ENCODE measurements at regions not wholly inside any gene's neighbourhood (a gene's known extent, or its start where the extent isn't known, plus 50 kb on each side); places are given as distances from the start of the nearest gene placed in this dataset.

GRCh38 chr20:43862438-43862837 is 52.2 kb upstream of the TOX2 start:
- Histone ChIP-seq H3K36me3 (ENCODE audit: control insufficient read depth, insufficient read depth, low read length) (no peaks in the 10 kb centered on the region), H3K9me1 (ENCODE audit: insufficient read depth, low read length) (no peaks in the 10 kb centered on the region; the same call in 1 of the 2 replicates), H2AK5ac (ENCODE audit: low read depth, low read length) (no peak overlapping the region), H2BK20ac (ENCODE audit: low read depth, low read length) (no peak overlapping the region), H4K20me1 (ENCODE audit: insufficient read depth, low read length) (no peaks in the 10 kb centered on the region), H3K18ac (ENCODE audit: low read depth, low read length) (no peak overlapping the region), H3K27ac (ENCODE audit: insufficient read depth, low read length) (no peak overlapping the region), H3K56ac (ENCODE audit: extremely low read depth, insufficient read depth, low read length) (no peak overlapping the region), H4K8ac (ENCODE audit: low read depth in 2 of 2, low read length in 2 of 2) (no peak overlapping the region), H2AK9ac (replicated peaks; ENCODE audit: low read depth, low read length, poor library complexity) (no peak overlapping the region), H2AFZ (replicated peaks; ENCODE audit: low read length, poor library complexity) (no peak overlapping the region), H4K91ac (ENCODE audit: insufficient read depth, low read depth, low read length) (no peak overlapping the region), H4K5ac (ENCODE audit: low read depth, low read length) (no peak overlapping the region), H3K4me2 (ENCODE audit: low read depth, low read length) (no peak overlapping the region), H2BK120ac (ENCODE audit: low read depth, low read length) (no peak overlapping the region), H3K14ac (replicated peaks; ENCODE audit: low read depth, low read length) (no peak overlapping the region), H3K4me3 (ENCODE audit: insufficient read depth, low read depth, low read length) (no peak overlapping the region), H3K23ac (ENCODE audit: low read depth, low read length) (no peak overlapping the region), H3K4ac (ENCODE audit: low read depth, low read length) (no peak overlapping the region), H2BK15ac (ENCODE audit: low read depth, low read length) (no peak overlapping the region), H2BK5ac (ENCODE audit: low read depth, low read length, poor library complexity, severe bottlenecking) (no peak overlapping the region), H3K9me3 (ENCODE audit: control insufficient read depth, insufficient read depth, low read length) (no peaks in the 10 kb centered on the region), H3K27me3 (ENCODE audit: control insufficient read depth, insufficient read depth, low read length) (no peaks in the 10 kb centered on the region), H3K9ac (ENCODE audit: low read depth, low read length) (no peak overlapping the region), H3K4me1 (ENCODE audit: control insufficient read depth, insufficient read depth, low read length) (no peaks in the 10 kb centered on the region), H3K79me1 (ENCODE audit: low read depth in 1 of 2, low read length in 2 of 2) (no peaks in the 10 kb centered on the region)
- DNase-seq (no peak), ATAC-seq (ENCODE audit: low read depth) (no peak)
- dilution Hi-C loops (cut with HindIII; ENCODE audit: low sequenced_read_pairs, unreplicated experiment) (no loop called here), intact Hi-C loops (cut with micrococcal nuclease) (no loop called here), in situ Hi-C loops (cut with MboI; ENCODE audit: low sequenced_read_pairs) (no loop called here)
- TF ChIP-seq, protein P1, sequence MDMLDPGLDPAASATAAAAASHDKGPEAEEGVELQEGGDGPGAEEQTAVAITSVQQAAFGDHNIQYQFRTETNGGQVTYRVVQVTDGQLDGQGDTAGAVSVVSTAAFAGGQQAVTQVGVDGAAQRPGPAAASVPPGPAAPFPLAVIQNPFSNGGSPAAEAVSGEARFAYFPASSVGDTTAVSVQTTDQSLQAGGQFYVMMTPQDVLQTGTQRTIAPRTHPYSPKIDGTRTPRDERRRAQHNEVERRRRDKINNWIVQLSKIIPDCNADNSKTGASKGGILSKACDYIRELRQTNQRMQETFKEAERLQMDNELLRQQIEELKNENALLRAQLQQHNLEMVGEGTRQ (IDR thresholded peaks at IDR 0.05; ENCODE audit: low read depth, low read length): no peak
- TF ChIP-seq BHLHE40 (IDR thresholded peaks at IDR 0.05; ENCODE audit: low read depth, low read length): no peak
- no peak for TF ChIP-seq CEBPB (IDR thresholded peaks at IDR 0.05; ENCODE audit: low read depth, low read length)
- no peak for TF ChIP-seq FOS (IDR thresholded peaks at IDR 0.05; ENCODE audit: low read depth, low read length)
- TF ChIP-seq MAZ (IDR thresholded peaks at IDR 0.05; ENCODE audit: borderline replicate concordance, low read depth, low read length): no peak
- TF ChIP-seq, protein P2, sequence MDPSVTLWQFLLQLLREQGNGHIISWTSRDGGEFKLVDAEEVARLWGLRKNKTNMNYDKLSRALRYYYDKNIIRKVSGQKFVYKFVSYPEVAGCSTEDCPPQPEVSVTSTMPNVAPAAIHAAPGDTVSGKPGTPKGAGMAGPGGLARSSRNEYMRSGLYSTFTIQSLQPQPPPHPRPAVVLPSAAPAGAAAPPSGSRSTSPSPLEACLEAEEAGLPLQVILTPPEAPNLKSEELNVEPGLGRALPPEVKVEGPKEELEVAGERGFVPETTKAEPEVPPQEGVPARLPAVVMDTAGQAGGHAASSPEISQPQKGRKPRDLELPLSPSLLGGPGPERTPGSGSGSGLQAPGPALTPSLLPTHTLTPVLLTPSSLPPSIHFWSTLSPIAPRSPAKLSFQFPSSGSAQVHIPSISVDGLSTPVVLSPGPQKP (IDR thresholded peaks at IDR 0.05; ENCODE audit: borderline replicate concordance, low read depth, low read length): no peak
- no peak for TF ChIP-seq SMC3 (IDR thresholded peaks at IDR 0.05; ENCODE audit: low read depth, low read length)
- CTCF ChIA-PET: no interaction called here
- 53% methylated on average over 2 of the region's 4 CpGs; no CpG with 5 or more reads in 1 of the 2 experiments for whole genome bisulfite sequencing, 2 experiments (ENCODE audit: extremely low coverage in 2 of 2, insufficient read length in 1 of 2)
- no TSS peak for BruUV-seq (replicated peaks)
- POLR2A ChIA-PET (ENCODE audit: unreplicated experiment): no interaction called here
